Nucleus accumbens (tissue), 56 donors: ENCODE measurements at regions not wholly inside any gene's neighbourhood (a gene's known extent, or its start where the extent isn't known, plus 50 kb on each side); places are given as distances from the start of the nearest gene placed in this dataset.
"Not testable (repeated sequence)": the region's sequence is repeated elsewhere in the genome, so short reads cannot be mapped to it uniquely, and the experiment has no call there.

Experiments used
- DNase-seq, 56 donors: peaks; one replicate each; lab custom pipeline; 2025; lab: John Stamatoyannopoulos, UW

DNA sequence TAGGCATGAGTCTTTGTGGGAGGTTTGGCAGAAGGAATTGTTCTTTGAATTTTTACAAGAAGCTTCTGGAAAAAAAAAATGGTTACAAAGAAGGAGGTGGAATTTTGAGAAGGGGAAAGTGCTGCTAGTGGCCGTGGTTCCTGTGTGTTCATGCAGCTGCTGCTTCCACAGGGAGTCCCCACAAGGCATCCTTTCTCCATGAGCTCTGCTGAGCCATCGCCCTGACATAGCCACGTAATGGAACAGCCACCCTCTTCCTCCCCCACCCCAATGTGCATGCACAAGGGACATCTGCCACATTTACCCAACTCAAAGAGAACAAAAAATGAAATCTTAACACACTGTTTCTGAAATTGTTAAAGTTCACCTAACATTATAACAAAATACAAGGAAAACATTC, 529.7 kb downstream of the SATB2 start:
- no peak for DNase-seq

- DNase-seq: no peak
These were observed 539.6 kb downstream of the SATB2 start for GRCh38 chr2:198917926-198918720.

DNA sequence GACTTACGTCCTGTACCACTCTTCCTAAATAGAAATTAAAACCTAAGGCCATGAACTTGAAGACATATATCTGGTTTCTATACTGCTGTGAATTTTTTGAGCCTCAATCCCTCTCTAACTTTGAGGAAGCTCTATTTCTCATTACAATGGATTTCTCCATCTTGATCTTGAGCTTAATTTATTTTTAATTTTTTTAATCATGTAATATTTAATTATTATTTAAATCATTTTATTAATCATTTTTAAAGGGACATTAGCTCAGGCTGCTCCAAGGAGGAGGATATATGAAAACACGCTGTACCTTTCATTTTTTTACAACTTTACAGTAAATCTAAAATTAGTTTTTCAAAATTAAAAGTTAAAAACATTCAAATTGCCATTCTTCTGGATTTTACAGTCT, 540.5 kb downstream of the SATB2 start:
- no peak for DNase-seq

GRCh38 chr2:198916548-198917080, 541.1 kb downstream of the SATB2 start:
- DNase-seq: no peak

- no peak for DNase-seq
These were observed 544.2 kb downstream of the SATB2 start for GRCh38 chr2:198913394-198914152.

DNA sequence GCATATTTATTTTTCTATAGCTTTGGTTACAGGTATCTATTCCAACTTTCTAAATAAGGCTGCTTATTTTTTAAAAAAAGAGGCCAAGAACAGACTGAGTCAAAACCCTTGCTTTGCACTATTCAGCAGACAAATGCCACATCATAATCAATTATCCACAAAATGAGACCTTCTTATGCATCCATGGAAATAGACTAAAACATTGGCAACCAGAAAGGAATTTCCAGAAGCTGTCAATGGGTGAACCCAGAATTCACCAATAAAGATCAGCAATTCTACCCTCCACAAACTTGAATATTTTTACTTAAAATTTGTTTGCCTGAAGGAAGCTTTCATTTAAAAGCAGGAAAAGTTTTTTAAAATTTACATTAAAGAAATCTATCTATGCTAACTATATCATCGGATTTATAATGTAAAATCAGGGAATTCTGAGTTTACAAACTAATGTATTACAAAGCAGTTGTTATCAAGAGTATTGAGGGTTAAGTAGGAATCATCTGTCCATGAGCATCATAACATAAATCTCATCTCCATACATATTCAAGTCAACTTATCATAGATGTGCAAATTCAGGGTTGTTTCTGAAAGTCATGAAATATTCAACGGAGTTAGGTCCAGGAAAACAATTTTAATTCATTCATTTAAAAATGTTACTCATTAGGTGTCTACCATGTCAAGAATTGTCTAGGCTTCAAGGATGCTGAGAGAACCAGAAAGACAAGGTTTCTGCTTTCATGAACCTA, 548.0 kb downstream of the SATB2 start:
- DNase-seq: no peak

DNA sequence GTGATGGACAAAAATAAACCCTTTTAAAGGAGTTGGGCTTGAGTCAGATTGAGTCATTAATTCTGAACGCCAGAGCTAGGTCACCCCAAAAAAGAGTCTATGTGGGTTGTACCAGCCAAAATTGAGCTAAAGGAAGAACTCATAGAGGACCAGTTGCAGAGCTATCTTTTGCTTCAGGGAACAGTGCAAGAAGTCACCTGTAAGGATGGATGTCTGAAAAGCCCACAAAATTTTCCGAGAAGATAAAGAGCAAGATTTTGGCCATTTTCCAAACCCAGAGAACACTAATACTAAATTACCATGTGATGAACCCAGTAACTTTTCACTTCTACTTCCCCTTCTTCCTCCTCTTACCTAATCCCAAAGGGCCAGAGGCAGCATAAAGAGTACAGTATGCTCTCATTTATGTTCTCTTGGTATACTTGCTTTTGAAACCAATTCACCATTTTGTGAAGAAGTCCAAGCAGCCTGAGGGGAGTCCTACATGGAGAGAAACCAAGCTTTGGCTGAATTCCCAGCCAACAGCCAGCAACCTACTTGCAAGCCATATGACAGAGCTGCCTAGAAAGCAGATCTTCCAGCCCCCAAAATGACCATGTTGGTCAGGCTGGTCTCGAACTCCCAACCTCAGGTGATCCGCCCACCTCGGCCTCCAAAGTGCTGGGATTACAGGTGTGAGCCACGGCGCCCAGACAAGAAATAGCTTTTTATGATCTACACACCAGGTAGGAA, 551.7 kb downstream of the SATB2 start:
- no peak for DNase-seq

DNA sequence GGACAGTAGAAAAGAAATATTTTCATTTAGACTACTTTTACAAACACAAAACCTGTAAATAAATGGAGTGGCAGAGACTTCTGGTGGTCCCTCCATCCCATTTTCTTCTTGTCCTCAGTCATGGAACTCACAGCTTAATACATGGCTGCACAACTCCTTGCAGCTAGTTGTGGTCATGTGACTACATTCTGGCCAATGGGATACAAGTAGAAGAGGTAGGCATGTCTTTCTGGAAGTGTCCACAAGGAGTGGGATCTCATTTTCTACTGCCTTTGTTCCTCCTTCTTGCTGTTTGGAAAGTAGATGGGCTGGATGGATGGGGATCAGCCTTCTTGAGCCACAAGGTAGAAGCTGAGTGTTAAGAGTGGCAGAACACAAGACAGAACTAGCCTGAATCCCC, 555.8 kb downstream of the SATB2 start:
- no peak for DNase-seq

DNA sequence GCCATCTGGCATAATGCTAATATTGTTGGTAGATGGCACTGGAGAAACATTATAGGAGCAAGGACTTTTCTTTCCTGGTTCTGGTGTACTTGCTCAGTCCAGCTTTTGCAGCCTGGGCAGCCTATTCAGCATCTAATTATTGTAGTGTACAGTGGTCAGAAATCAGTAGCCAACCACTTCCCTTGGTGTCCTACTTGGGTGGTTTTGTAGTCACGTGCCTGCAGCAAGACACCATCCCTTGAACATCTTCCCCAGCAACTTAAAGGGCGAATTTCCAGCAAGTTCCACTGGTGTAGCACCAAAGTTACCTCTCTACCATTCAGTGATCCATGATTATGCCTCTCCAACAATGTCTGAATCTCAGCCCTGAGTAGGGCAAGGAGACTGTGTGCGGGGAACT, 557.6 kb downstream of the SATB2 start:
- no peak for DNase-seq

DNA sequence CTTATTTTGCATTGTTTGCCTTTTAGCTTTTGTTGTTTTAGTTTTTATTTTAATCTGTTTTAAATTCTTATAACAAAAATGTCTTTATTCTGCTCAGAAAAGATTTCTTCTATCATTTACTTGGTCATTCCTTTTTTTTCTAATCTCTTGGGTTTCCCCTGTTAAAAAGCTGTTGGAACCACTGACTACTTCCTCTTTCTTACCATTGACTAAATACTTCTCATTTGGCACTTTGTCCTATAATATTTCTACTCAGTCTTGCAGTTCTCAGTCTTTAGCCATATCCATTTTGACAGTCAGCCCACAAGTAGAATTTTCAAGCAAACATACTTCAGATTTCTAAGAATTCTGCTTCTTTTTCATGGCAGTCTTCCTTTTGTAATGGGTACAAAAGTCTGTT, 567.2 kb downstream of the SATB2 start:
- no peak for DNase-seq

DNA sequence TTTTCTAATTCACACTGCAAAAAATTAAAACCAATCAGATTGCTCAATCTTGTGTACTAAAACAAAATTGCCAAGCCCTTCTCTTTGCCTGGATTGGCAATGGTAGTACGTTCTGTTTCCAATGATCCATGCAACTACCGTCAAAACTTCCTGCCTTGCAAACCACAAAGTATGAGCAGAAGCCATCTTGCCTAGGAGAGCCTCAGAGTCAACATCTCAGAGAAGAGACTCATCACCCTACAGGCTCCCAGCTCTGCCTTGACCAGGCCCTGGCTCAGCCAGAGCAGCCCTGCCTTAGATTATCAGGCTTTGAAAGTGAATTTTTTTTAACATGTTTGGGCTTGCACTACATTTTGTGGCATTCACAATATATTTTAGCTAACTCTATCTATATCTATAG, 574.1 kb downstream of the SATB2 start:
- no peak for DNase-seq

DNA sequence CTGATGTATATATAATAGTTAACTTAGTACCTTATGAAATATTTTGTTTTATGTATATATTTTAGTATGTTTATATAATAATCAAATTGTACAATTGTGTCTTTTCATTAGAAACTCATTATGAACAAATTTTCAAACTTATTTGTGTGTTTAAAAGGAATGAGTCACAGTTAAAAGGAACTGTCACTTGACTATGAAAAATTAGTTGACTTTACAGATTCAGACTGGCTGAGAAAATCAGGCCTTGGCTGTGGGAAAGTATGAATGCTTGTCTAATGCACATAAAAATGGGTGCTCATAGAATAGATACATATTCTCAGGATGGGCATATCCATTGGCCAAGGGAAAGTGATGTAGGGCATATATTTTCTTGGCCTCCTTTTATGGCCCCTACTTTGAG, 576.8 kb downstream of the SATB2 start:
- no peak for DNase-seq

GRCh38 chr2:198880421-198880820, 577.3 kb downstream of the SATB2 start:
- no peak for DNase-seq

- DNase-seq: no peak
These were observed 583.3 kb downstream of the SATB2 start for GRCh38 chr2:198874472-198874858.

- DNase-seq: no peak
These were observed 584.0 kb downstream of the SATB2 start for GRCh38 chr2:198873503-198874471.

DNA sequence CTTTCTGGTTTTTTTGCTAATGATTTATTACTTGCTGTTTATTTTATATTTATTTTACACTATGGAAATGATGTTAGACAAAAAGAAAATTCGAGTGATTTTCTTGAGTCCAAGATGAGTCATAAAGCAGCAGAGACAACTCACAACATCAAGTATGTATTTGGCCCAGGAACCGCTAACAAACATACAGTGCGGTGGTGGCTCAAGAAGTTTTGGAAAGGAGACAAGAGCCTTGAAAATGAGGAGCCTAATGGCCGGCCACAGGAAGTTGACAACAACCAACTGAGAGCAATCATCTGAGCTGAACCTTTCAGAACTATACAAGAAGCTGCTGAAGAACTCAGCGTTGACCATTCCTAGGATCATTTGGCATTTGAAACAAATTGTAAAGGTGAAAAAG, 594.1 kb downstream of the SATB2 start:
- no peak for DNase-seq

DNA sequence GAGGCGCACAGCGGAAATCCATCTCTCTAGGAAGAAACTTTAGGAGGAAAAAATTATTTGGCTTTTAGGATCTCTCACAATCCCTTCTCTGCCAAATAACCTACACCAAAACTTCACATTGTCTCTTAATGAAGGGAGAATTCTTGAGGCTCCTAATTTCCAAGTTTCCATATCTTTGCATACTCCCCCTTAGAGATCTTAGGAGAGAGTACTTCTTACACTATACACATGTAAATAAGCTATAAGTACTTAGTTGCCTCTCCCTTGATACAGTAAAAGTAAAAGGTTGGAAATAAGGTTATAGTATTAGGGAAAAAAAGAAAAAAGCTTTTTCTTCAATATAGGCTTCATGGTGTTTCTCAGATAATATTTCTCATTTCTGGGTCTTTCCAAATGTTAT, 596.7 kb downstream of the SATB2 start:
- no peak for DNase-seq

DNA sequence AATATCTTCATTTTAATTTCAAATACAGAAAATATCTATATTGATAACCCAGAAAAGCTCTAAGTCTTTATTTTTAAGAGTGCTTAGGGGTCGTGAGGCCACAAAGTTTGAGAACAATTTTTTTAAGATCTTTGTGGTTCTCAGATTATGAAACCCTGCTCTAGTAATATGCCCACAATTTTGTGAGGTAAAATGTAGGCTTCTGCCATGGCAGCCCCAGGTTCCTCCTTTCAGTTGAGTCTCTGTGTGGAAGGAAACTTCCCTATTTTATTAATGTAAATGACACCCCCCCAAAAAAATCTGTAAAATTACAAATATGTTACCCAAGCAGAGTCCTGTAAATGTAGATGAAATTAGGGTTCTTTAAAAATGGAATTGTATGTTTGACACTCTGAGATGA, 600.5 kb downstream of the SATB2 start:
- DNase-seq: no peak

- not testable (repeated sequence) for DNase-seq
These were observed 602.0 kb downstream of the SATB2 start for GRCh38 chr2:198855746-198856145.
